ENCODE measurements at regions not wholly inside any gene's neighbourhood (a gene's known extent, or its start where the extent isn't known, plus 50 kb on each side); places are given as distances from the start of the nearest gene placed in this dataset.

- no peak for TF ChIP-seq CTCF (IDR thresholded peaks at IDR 0.05; ENCODE audit: low read depth, low read length)
- no peak overlapping the region for H3K4me3 ChIP-seq (replicated peaks in 1 of 2; ENCODE audit: low read depth in 2 of 2, low read length in 2 of 2)
- no peak for DNase-seq (ENCODE audit: low read depth in 2 of 2)
Observed at GRCh38 chr10:52923520-52923919, 150.9 kb upstream of the MBL2 start.

GRCh38 chr10:52918714-52919305, 146.2 kb upstream of the MBL2 start:
- no peak overlapping the region for H3K4me3 ChIP-seq (replicated peaks in 1 of 2; ENCODE audit: low read depth in 2 of 2, low read length in 2 of 2)
- no peak for DNase-seq (ENCODE audit: low read depth in 2 of 2)
- no peak for TF ChIP-seq CTCF (IDR thresholded peaks at IDR 0.05; ENCODE audit: low read depth, low read length)

GRCh38 chr10:52915391-52915790, 142.8 kb upstream of the MBL2 start:
- DNase-seq (ENCODE audit: low read depth in 2 of 2), result no peak
- no peak overlapping the region for H3K4me3 ChIP-seq (replicated peaks in 1 of 2; ENCODE audit: low read depth in 2 of 2, low read length in 2 of 2)
- TF ChIP-seq CTCF (IDR thresholded peaks at IDR 0.05; ENCODE audit: low read depth, low read length), result no peak

GRCh38 chr10:52911163-52911562, 138.6 kb upstream of the MBL2 start:
- DNase-seq (ENCODE audit: low read depth in 2 of 2), result no peak
- no peak for TF ChIP-seq CTCF (IDR thresholded peaks at IDR 0.05; ENCODE audit: low read depth, low read length)
- H3K4me3 ChIP-seq (replicated peaks in 1 of 2; ENCODE audit: low read depth in 2 of 2, low read length in 2 of 2), result no peak overlapping the region

GRCh38 chr10:52908478-52908877, 135.9 kb upstream of the MBL2 start:
- TF ChIP-seq CTCF (IDR thresholded peaks at IDR 0.05; ENCODE audit: low read depth, low read length), result no peak
- H3K4me3 ChIP-seq (replicated peaks in 1 of 2; ENCODE audit: low read depth in 2 of 2, low read length in 2 of 2), result no peak overlapping the region

GRCh38 chr10:52906046-52906445, 133.5 kb upstream of the MBL2 start:
- no peak overlapping the region for H3K4me3 ChIP-seq (replicated peaks in 1 of 2; ENCODE audit: low read depth in 2 of 2, low read length in 2 of 2)
- DNase-seq (ENCODE audit: low read depth in 2 of 2), result no peak
- TF ChIP-seq CTCF (IDR thresholded peaks at IDR 0.05; ENCODE audit: low read depth, low read length), result no peak

More at GRCh38 chr10:52908478-52908877, 135.9 kb upstream of the MBL2 start:
- no peak for DNase-seq (ENCODE audit: low read depth in 2 of 2)

- H3K4me3 ChIP-seq (replicated peaks in 1 of 2; ENCODE audit: low read depth in 2 of 2, low read length in 2 of 2), result no peak overlapping the region
Observed at GRCh38 chr10:52903397-52903938, 130.9 kb upstream of the MBL2 start.

More at GRCh38 chr10:52903397-52903938, 130.9 kb upstream of the MBL2 start:
- DNase-seq (ENCODE audit: low read depth in 2 of 2), result no peak
- TF ChIP-seq CTCF (IDR thresholded peaks at IDR 0.05; ENCODE audit: low read depth, low read length), result no peak

Measured in cardiac fibroblast (primary cell).